Activated CD4-positive, alpha-beta T cell treated with anti-CD3 and anti-CD28 coated beads, Interleukin-2, amount 50 U/mL, for 1 hour (primary cell): ENCODE measurements at regions not wholly inside any gene's neighbourhood (a gene's known extent, or its start where the extent isn't known, plus 50 kb on each side); places are given as distances from the start of the nearest gene placed in this dataset.
"Not testable (repeated sequence)": the region's sequence is repeated elsewhere in the genome, so short reads cannot be mapped to it uniquely, and the experiment has no call there.

Source experiments
- DNase-seq: peaks from one replicate; pipeline ENCODE4 v3.0.0-alpha.2; 2020

- DNase-seq: no peak
These were observed 188.5 kb upstream of the E2F8 start for GRCh38 chr11:19429108-19429760.

- DNase-seq: no peak
These were observed 187.7 kb upstream of the E2F8 start for GRCh38 chr11:19428206-19429002.

- no peak for DNase-seq
These were observed 186.1 kb upstream of the E2F8 start for GRCh38 chr11:19426756-19427403.

- DNase-seq: no peak
These were observed 185.4 kb upstream of the E2F8 start for GRCh38 chr11:19426011-19426755.

GRCh38 chr11:19422276-19422675, 181.5 kb upstream of the E2F8 start:
- DNase-seq: no peak

GRCh38 chr11:19420868-19421533, 180.3 kb upstream of the E2F8 start:
- no peak for DNase-seq

- DNase-seq: no peak
These were observed 179.1 kb upstream of the E2F8 start for GRCh38 chr11:19419808-19420207.

GRCh38 chr11:19419021-19419750, 178.4 kb upstream of the E2F8 start:
- no peak for DNase-seq

- no peak for DNase-seq
These were observed 177.5 kb upstream of the E2F8 start for GRCh38 chr11:19418221-19418620.

GRCh38 chr11:19412070-19412469, 171.3 kb upstream of the E2F8 start:
- DNase-seq: not testable (repeated sequence)

- no peak for DNase-seq
These were observed 169.3 kb upstream of the E2F8 start for GRCh38 chr11:19410032-19410431.

GRCh38 chr11:19409307-19409706, 168.6 kb upstream of the E2F8 start:
- no peak for DNase-seq

- DNase-seq: no peak
These were observed 167.0 kb upstream of the E2F8 start for GRCh38 chr11:19407677-19408270.

GRCh38 chr11:19405966-19406365, 165.2 kb upstream of the E2F8 start:
- DNase-seq: no peak

GRCh38 chr11:19404787-19405186, 164.0 kb upstream of the E2F8 start:
- DNase-seq: no peak

- no peak for DNase-seq
These were observed 162.6 kb upstream of the E2F8 start for GRCh38 chr11:19403196-19403895.

GRCh38 chr11:19400296-19400695, 159.6 kb upstream of the E2F8 start:
- no peak for DNase-seq

- DNase-seq: no peak
These were observed 158.2 kb upstream of the E2F8 start for GRCh38 chr11:19398772-19399527.

- DNase-seq: no peak
These were observed 157.5 kb upstream of the E2F8 start for GRCh38 chr11:19398273-19398672.

- DNase-seq: no peak
These were observed 154.3 kb upstream of the E2F8 start for GRCh38 chr11:19395050-19395449.
